IMR-90 (cell line): ENCODE measurements at regions not wholly inside any gene's neighbourhood (a gene's known extent, or its start where the extent isn't known, plus 50 kb on each side); places are given as distances from the start of the nearest gene placed in this dataset.

Source experiments
- ATAC-seq: fragments of 200-7000 bp; cut with Tn5 transposase; 2 replicates; pipeline ENCODE4 v1.9.1; 2020; ENCODE audit warnings: low read depth, mild to moderate bottlenecking, moderate library complexity
- BruUV-seq: library from RNA; stranded (reverse); fragments of 400-500 nt; replicated peaks from 2 replicates; lab custom pipeline; 2021; lab: Mats Ljungman, UMichigan
- CTCF ChIA-PET: fragments of 300-600 bp; formaldehyde crosslinking; extraction: SDS; loops from one replicate; lab custom pipeline; 2021; ENCODE audit warnings: antibody characterized with exemption; lab: Yijun Ruan, JAX
- POLR2A ChIA-PET: fragments of 300-600 bp; sonication (Branson Sonifier 250); formaldehyde crosslinking; loops from one replicate; lab custom pipeline; 2022; ENCODE audit warnings: antibody characterized with exemption; ENCODE audit not compliant: unreplicated experiment; lab: Charles Lee
- DNase-seq: peaks from one replicate; pipeline ENCODE4 v3.0.0; 2013
- H2AFZ ChIP-seq: replicated peaks from 2 replicates; pipeline ENCODE3; 2013; ENCODE audit warnings: low read length, mild to moderate bottlenecking; ENCODE audit not compliant: poor library complexity
- H2AK5ac ChIP-seq: 2 replicates; pipeline ENCODE4 v1.6.1; 2013; ENCODE audit warnings: low read depth, low read length, inconsistent platforms
- H2AK9ac ChIP-seq: replicated peaks from 2 replicates; pipeline ENCODE3; 2013; ENCODE audit warnings: mild to moderate bottlenecking, low read depth, low read length, moderate library complexity; ENCODE audit not compliant: poor library complexity
- H2BK120ac ChIP-seq: 2 replicates; pipeline ENCODE4 v1.6.1; 2013; ENCODE audit warnings: low read depth, low read length, inconsistent platforms
- H2BK15ac ChIP-seq: 3 replicates; pipeline ENCODE4 v1.6.1; 2013; ENCODE audit warnings: low read depth, low read length, inconsistent platforms
- H2BK20ac ChIP-seq: 2 replicates; pipeline ENCODE4 v1.6.1; 2013; ENCODE audit warnings: low read depth, mild to moderate bottlenecking, inconsistent platforms, low read length, moderate library complexity
- H2BK5ac ChIP-seq: 2 replicates; pipeline ENCODE4 v1.6.1; 2013; ENCODE audit warnings: mild to moderate bottlenecking, low read depth, low read length, inconsistent platforms; ENCODE audit not compliant: poor library complexity, severe bottlenecking
- H3K14ac ChIP-seq: replicated peaks from 2 replicates; pipeline ENCODE4 v1.6.1; 2013; ENCODE audit warnings: low read depth, low read length, inconsistent platforms
- H3K18ac ChIP-seq: 2 replicates; pipeline ENCODE4 v1.6.1; 2013; ENCODE audit warnings: low read depth, low read length, control low read depth
- H3K23ac ChIP-seq: 2 replicates; pipeline ENCODE4 v1.6.1; 2013; ENCODE audit warnings: low read depth, low read length, inconsistent platforms
- H3K27ac ChIP-seq: 2 replicates; pipeline ENCODE4 v1.5.1; 2013; ENCODE audit warnings: mild to moderate bottlenecking, control low read depth, low read length; ENCODE audit not compliant: insufficient read depth
- H3K27me3 ChIP-seq: 2 replicates; pipeline ENCODE4 v1.6.1; 2013; ENCODE audit warnings: low read length; ENCODE audit not compliant: control insufficient read depth, insufficient read depth
- H3K36me3 ChIP-seq: 2 replicates; pipeline ENCODE4 v1.6.1; 2013; ENCODE audit warnings: low read length, mixed read lengths; ENCODE audit not compliant: control insufficient read depth, insufficient read depth
- H3K4ac ChIP-seq: 2 replicates; pipeline ENCODE4 v1.6.1; 2013; ENCODE audit warnings: low read depth, low read length, inconsistent platforms
- H3K4me1 ChIP-seq: 2 replicates; pipeline ENCODE4 v1.6.1; 2013; ENCODE audit warnings: low read length, mixed read lengths; ENCODE audit not compliant: control insufficient read depth, insufficient read depth
- H3K4me2 ChIP-seq: 2 replicates; pipeline ENCODE4 v1.6.1; 2013; ENCODE audit warnings: low read depth, mild to moderate bottlenecking, control low read depth, low read length, moderate library complexity
- H3K4me3 ChIP-seq: 2 replicates; pipeline ENCODE4 v1.5.1; 2013; ENCODE audit warnings: low read depth, mild to moderate bottlenecking, control low read depth, low read length, moderate library complexity; ENCODE audit not compliant: insufficient read depth
- H3K56ac ChIP-seq: 2 replicates; pipeline ENCODE4 v1.6.1; 2013; ENCODE audit warnings: low read length, inconsistent platforms; ENCODE audit not compliant: insufficient read depth; ENCODE audit errors: extremely low read depth
- H3K79me1 ChIP-seq, 2 experiments: 2 replicates each; pipeline ENCODE4 v1.6.1; 2013; ENCODE audit warnings: low read length in 2 of 2, inconsistent platforms in 1 of 2, low read depth in 1 of 2
- H3K9ac ChIP-seq: 2 replicates; pipeline ENCODE4 v1.6.1; 2013; ENCODE audit warnings: low read depth, low read length, control low read depth
- H3K9me1 ChIP-seq: 2 replicates; pipeline ENCODE4 v1.6.1; 2013; ENCODE audit warnings: low read length, inconsistent platforms; ENCODE audit not compliant: insufficient read depth
- H3K9me3 ChIP-seq: 2 replicates; pipeline ENCODE4 v1.6.1; 2013; ENCODE audit warnings: low read length; ENCODE audit not compliant: control insufficient read depth, insufficient read depth
- H4K20me1 ChIP-seq: 2 replicates; pipeline ENCODE4 v1.6.1; 2013; ENCODE audit warnings: low read length, inconsistent platforms; ENCODE audit not compliant: insufficient read depth
- H4K5ac ChIP-seq: 2 replicates; pipeline ENCODE4 v1.6.1; 2013; ENCODE audit warnings: mild to moderate bottlenecking, low read depth, low read length, control low read depth
- H4K8ac ChIP-seq, 2 experiments: 2 replicates each; pipeline ENCODE4 v1.6.1; 2013; ENCODE audit warnings: low read depth in 2 of 2, low read length in 2 of 2, control low read depth in 1 of 2, inconsistent platforms in 1 of 2
- H4K91ac ChIP-seq: 2 replicates; pipeline ENCODE4 v1.6.1; 2013; ENCODE audit warnings: low read depth, low read length, inconsistent platforms; ENCODE audit not compliant: insufficient read depth
- BHLHE40 ChIP-seq: fragments of 150-350 bp; IDR thresholded peaks from 2 replicates; pipeline ENCODE4 v1.6.1; 2016; ENCODE audit warnings: mild to moderate bottlenecking, low read depth, low read length
- CEBPB ChIP-seq: IDR thresholded peaks from 2 replicates; pipeline ENCODE4 v1.6.1; 2012; ENCODE audit warnings: low read depth, low read length, improper control_type of control experiment
- CHD1 ChIP-seq: IDR thresholded peaks from 2 replicates; pipeline ENCODE4 v1.6.1; 2012; ENCODE audit warnings: low read depth, low read length, improper control_type of control experiment
- CTCF ChIP-seq: conservative IDR thresholded peaks from 2 replicates; pipeline ENCODE4 v1.5.1; 2012; ENCODE audit warnings: mild to moderate bottlenecking, low read depth, low read length, improper control_type of control experiment
- FOS ChIP-seq: fragments of 150-350 bp; IDR thresholded peaks from 2 replicates; pipeline ENCODE4 v1.6.1; 2016; ENCODE audit warnings: low read depth, low read length
- MAFK ChIP-seq: IDR thresholded peaks from 2 replicates; pipeline ENCODE4 v1.6.1; 2012; ENCODE audit warnings: low read depth, low read length, improper control_type of control experiment
- MAZ ChIP-seq: IDR thresholded peaks from 2 replicates; pipeline ENCODE4 v1.6.1; 2012; ENCODE audit warnings: low read depth, mild to moderate bottlenecking, low read length, improper control_type of control experiment, moderate library complexity, borderline replicate concordance
- MXI1 ChIP-seq: IDR thresholded peaks from 2 replicates; pipeline ENCODE4 v1.6.1; 2012; ENCODE audit warnings: low read depth, mild to moderate bottlenecking, low read length, moderate library complexity, borderline replicate concordance
- NFE2L2 ChIP-seq: fragments of 150-350 bp; IDR thresholded peaks from 2 replicates; pipeline ENCODE4 v1.6.1; 2016; ENCODE audit warnings: low read depth, mild to moderate bottlenecking, low read length
- POLR2A ChIP-seq: IDR thresholded peaks from 2 replicates; pipeline ENCODE4 v1.6.1; 2012; ENCODE audit warnings: mild to moderate bottlenecking, low read depth, low read length
- RAD21 ChIP-seq: IDR thresholded peaks from 2 replicates; pipeline ENCODE4 v1.6.1; 2012; ENCODE audit warnings: low read length, improper control_type of control experiment
- RCOR1 ChIP-seq: IDR thresholded peaks from 2 replicates; pipeline ENCODE4 v1.6.1; 2012; ENCODE audit warnings: mild to moderate bottlenecking, low read length, improper control_type of control experiment; ENCODE audit not compliant: insufficient replicate concordance
- RFX5 ChIP-seq: IDR thresholded peaks from 2 replicates; pipeline ENCODE4 v1.8.0; 2012; ENCODE audit warnings: low read depth, mild to moderate bottlenecking, low read length, moderate library complexity
- SMC3 ChIP-seq: fragments of 150-350 bp; IDR thresholded peaks from 2 replicates; pipeline ENCODE4 v1.6.1; 2016; ENCODE audit warnings: low read depth, mild to moderate bottlenecking, antibody characterized with exemption, low read length, moderate library complexity
- USF2 ChIP-seq: fragments of 150-350 bp; IDR thresholded peaks from 2 replicates; pipeline ENCODE4 v1.6.1; 2017; ENCODE audit warnings: mild to moderate bottlenecking, antibody characterized with exemption, low read length, low read depth
- dilution Hi-C: fragments of 300-500 bp; cut with HindIII; formaldehyde crosslinking; loops from one replicate; pipeline ENCODE4 v1.14.3; 2018; ENCODE audit warnings: low sequenced_read_pairs; ENCODE audit not compliant: unreplicated experiment
- in situ Hi-C: fragments of 300-500 bp; cut with MboI; formaldehyde crosslinking; loops from 3 replicates; pipeline ENCODE4 v1.14.3; 2019; ENCODE audit warnings: low sequenced_read_pairs, inconsistent platforms, mixed read lengths
- intact Hi-C: fragments of 100-400 bp; cut with micrococcal nuclease; formaldehyde crosslinking; loops from 2 replicates; pipeline ENCODE4 v1.10.0; 2022
- TF ChIP-seq, protein P1 (sequence below): fragments of 150-350 bp; IDR thresholded peaks from 2 replicates; pipeline ENCODE4 v1.6.1; 2016; ENCODE audit warnings: low read depth, mild to moderate bottlenecking, low read length, moderate library complexity, borderline replicate concordance

DNA sequence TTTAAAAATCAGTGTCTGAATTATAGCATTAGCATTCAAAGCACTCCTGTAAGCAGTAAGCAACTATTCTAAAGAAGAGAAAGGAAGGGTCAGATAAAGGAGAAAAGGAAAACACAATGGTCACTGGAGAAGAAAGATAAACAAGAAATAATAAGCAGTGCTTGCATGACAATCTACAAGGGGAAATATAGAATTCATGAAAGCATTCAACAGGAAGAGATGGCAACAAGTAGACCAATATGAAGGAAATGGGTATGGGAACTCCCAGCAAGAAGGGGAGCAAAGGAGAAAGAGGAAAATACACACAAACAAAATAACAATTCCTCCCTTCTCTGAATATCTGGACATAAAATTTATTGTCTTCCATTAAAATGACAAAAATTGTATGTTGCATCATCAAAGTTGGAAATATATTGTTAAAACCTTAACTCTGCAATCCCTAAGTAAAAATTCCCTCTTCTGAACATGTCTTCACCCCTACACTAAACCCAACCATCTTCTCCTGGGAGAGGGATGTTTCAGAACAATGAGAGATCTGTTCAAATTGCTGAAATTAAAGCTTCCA, 206.3 kb upstream of the SAMSN1 start:
- DNase-seq: no peak
- H2BK20ac ChIP-seq: no peak overlapping the region
- H2AFZ ChIP-seq: no peak overlapping the region
- H3K27me3 ChIP-seq: no peaks in the 10 kb centered on the region
- ATAC-seq: no peak
- H4K91ac ChIP-seq: no peak overlapping the region
- no peak overlapping the region for H2BK5ac ChIP-seq
- H3K9me3 ChIP-seq: no peaks in the 10 kb centered on the region
- CTCF ChIA-PET: no interaction called here
- H2BK15ac ChIP-seq: no peak overlapping the region
- H3K14ac ChIP-seq: no peak overlapping the region
- H3K18ac ChIP-seq: no peak overlapping the region
- H3K9me1 ChIP-seq: no peaks in the 10 kb centered on the region
- no peak overlapping the region for H3K9ac ChIP-seq
- H3K4me2 ChIP-seq: no peak overlapping the region
- BruUV-seq: no TSS peak
- no peaks in the 10 kb centered on the region for H4K20me1 ChIP-seq
- no peak overlapping the region for H4K5ac ChIP-seq
- H3K27ac ChIP-seq: no peak overlapping the region
- H3K36me3 ChIP-seq: no peaks in the 10 kb centered on the region
- no peak overlapping the region for H4K8ac ChIP-seq
- dilution Hi-C loops (no loop called here), in situ Hi-C loops (no loop called here), intact Hi-C loops (no loop called here)
- no peaks in the 10 kb centered on the region for H3K79me1 ChIP-seq
- H3K4ac ChIP-seq: no peak overlapping the region
- H2BK120ac ChIP-seq: no peak overlapping the region
- no peak overlapping the region for H3K56ac ChIP-seq
- H3K4me1 ChIP-seq: no peaks in the 10 kb centered on the region
- no peak overlapping the region for H2AK5ac ChIP-seq
- POLR2A ChIA-PET: no interaction called here
- H3K23ac ChIP-seq: no peak overlapping the region
- no peak overlapping the region for H3K4me3 ChIP-seq
- H2AK9ac ChIP-seq: no peak overlapping the region
- TF ChIP-seq CEBPB (no peak), MAZ (no peak), FOS (no peak), MAFK (no peak), RCOR1 (no peak), NFE2L2 (no peak), POLR2A (no peak), RAD21 (no peak), USF2 (no peak), RFX5 (no peak), SMC3 (no peak), CTCF (no peak), BHLHE40 (no peak), CHD1 (no peak), MXI1 (no peak)
- TF ChIP-seq, protein P1, sequence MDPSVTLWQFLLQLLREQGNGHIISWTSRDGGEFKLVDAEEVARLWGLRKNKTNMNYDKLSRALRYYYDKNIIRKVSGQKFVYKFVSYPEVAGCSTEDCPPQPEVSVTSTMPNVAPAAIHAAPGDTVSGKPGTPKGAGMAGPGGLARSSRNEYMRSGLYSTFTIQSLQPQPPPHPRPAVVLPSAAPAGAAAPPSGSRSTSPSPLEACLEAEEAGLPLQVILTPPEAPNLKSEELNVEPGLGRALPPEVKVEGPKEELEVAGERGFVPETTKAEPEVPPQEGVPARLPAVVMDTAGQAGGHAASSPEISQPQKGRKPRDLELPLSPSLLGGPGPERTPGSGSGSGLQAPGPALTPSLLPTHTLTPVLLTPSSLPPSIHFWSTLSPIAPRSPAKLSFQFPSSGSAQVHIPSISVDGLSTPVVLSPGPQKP: no peak
